Activated CD4-positive, alpha-beta T cell treated with anti-CD3 and anti-CD28 coated beads, Interleukin-2, amount 50 U/mL, for 24 hours (primary cell): ENCODE measurements at regions not wholly inside any gene's neighbourhood (a gene's known extent, or its start where the extent isn't known, plus 50 kb on each side); places are given as distances from the start of the nearest gene placed in this dataset.

Source experiments
- DNase-seq, 2 donors: peaks; one replicate each; pipeline ENCODE4 v3.0.0-alpha.2; 2020; ENCODE audit warnings: low read depth in 1 of 2, low spot score in 1 of 2

DNA sequence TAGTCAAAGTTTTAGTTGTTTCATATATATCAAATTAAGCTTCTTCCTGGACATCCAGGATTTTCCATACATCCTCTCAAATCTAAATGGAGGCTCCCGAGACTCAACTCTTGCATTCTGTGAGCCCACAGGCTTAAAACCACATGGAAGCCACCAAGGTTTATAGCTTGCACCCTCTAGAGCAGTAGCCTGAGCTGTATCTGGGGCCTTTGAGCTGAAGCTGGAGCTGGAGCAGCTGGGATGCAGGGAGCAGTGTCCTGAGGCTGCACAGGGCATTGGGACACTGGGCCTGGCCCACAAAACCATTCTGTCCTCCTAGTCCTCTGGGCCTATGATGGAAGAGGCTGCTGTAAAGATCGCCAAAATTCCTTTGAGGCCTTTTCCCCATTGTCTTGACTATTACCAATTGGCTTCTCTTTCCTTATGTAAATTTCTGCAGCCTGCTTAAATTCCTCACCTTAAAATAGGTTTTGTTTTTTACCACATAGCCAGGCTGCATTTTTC lies 151.0 kb downstream of the COX7C start:
- DNase-seq = no peak

DNA sequence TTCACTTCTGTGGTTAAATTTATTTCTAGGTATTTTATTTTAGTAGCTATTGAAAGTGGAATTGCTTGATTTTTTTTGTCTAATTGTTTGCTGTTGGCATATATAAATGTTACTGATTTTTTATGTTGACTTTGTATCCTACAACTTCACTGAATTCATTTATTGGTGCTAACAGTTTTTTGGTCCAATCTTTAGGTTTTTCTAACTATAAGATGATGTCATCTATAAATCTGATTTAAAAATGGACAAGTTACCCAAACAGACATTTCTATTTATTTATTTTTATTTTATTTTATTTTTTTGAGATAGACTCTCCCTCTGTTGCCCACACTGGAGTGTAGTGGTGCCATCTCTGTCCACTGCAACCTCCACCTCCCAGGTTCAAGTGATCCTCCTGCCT lies 162.3 kb downstream of the COX7C start:
- DNase-seq = no peak

DNA sequence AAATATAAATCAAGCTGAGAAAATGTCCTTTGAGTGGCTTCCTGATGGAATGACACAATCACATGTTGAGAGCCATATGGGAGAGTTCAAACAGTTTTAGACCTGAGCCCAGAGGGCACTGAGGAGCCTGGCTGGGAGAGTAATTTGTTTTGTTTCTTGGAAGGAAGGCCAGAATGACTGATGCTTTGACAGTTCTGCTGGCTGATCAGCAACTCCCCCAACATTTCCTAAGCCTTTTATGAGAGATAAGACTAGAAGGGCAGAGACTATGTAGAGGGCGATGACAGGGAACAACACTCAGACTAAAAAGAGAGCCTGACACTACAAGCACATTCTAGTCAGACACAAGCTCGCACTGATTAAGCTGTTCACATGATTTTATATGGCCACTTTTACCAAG lies 169.2 kb downstream of the COX7C start:
- DNase-seq = no peak

DNA sequence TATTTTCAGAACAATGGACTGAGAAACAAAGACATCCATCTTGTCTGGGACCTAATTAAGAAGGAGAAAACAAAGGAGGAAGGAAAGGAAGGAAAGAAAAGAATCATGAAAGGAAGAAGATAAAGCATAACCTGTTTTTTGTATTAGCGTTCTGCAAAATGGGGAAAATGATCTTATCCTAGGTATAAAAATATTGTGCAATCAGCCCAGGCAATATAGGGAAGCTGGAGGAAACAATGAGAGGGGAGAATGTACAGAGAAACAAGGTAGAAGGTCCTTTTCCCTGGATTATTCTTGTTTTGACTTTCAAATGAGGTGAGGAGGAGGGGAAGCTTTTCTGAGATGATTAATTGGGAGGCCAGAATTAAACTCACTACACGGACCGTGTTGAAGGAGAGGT lies 177.9 kb downstream of the COX7C start:
- no peak for DNase-seq

DNA sequence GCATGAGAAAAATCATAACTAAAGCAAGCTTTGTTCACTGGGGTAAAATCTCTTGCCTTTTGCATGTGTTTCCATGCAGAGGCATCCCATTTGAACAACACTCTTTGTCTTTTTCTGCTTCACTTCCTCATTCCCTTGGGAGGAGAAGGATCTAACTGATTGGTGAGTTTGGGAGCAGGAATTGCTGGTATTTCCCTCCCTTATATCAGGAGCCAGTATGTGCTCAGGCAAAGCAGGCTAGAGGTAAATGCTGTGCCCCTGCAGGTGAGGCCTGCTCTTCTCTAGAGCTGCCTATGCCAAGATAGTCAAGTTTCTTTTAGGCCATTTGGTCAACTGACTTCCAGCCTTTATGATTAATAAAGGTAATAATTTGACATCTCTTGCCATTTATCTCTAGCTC lies 179.9 kb downstream of the COX7C start:
- no peak for DNase-seq

DNA sequence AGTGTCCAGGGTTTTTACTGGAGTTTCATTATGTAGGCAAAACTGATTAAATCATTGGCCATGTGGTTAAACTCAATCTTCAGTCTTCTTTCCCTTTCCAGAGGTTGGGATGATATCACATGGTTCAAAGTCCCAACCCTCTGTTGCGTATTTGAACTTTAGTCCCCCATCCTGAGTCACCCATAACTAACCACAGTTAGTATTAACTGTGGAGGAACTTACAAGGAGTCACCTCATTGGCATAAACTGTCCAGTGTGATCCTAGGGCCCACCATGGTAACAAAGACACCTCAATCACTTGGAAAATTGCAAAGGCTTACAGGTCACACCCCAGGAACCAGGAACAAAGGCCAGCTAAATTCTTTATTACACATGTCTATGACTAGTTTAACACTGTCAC lies 188.5 kb downstream of the COX7C start:
- DNase-seq = no peak

DNA sequence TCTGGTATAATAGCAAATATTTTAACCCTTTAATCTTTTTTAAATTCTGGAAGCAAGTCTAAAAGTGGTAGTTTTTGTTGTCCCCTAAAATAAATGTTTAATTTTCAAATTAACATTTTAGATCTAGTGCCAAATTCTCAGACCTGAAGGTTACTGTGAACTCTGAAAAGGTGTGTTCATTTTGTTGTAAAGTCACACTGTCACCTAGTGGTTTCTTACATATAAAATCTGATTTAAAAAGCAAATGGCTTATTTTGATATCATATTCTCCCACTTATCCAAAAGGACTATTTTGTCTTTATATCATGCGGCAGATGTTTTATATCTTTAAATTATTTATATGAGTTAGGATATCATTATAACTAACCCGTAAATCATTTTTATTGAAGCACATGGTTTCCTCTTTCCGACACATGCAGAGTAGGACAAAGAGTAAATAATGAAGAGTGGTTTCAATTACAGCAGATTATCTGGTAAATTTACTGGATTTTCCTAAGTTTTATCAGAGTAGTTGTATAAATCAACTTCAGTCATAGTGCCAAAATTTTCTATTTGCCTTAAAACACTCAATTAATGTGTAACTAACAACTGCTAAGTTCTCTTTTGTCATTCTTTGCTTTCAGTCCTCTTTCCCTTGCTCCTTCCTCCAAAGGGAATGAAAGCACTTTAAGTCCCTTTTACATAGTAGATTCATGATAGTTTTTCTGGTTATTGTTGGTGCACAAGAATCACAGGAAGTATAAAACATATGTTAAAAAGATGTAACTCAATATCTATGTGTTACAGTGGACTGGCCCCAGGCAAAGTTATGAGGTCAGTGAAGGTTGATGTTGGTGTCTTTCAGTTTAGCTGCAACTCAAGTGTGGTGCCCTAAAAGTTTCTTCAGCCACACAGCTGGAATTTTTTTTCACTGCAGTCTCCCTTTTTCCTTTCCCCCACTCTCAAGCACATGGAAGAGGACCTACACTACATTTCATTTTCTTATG lies 189.6 kb downstream of the COX7C start:
- no peak for DNase-seq

DNA sequence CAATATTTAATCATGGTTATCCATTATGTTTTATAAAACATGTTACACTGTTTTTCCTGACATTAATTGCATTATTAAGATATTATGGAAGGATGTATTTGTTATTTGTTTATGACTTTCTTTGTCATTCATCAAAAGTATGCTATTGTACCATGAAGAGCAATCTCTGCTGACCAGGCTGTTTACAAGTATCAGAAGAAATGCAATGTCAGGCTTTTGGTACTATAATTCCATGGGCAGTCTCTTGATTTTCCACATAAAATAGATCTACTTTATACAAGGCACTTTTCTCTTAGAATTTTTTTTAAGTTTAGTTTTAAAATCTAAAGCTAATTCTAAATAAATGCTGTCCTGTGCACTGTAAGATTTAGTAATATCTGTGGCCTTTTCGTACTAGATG lies 196.6 kb downstream of the COX7C start:
- no peak for DNase-seq

DNA sequence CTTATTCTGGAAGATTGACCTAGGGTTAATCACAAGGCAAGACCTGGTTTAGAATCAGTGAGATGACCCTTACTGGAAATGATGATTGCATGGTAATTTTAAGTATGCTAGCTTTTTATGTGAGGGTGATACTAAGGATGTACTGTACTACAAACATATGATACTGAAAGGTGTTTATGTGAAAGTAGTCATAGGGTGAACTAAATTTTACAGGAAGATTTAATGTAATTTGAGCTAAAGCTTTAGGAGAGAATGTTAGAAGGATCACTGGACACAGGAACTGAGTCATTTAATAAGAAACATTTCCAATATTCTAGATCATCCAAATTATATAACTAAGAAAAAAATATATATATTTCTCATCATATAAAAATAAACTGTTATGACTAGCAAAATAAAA lies 197.2 kb downstream of the COX7C start:
- no peak for DNase-seq

DNA sequence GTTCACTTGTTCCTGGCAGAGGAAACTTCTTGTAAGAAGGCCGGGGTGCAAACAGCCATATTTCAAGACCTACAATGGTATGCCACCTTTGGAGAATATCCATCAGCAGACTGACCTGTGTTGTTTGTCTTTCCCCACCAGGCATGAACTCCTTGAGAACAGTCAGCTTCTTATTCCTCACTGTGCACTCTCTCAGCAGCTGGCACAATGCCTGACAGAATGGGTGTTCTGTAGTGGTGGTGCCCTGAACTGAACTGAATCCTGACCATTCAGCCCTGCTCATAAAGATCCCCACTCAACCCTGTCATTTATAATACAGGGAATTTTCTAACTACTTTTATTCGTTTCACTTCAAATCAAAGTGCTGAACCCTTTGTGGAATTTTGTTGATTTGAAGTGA lies 206.9 kb downstream of the COX7C start:
- DNase-seq = no peak

DNA sequence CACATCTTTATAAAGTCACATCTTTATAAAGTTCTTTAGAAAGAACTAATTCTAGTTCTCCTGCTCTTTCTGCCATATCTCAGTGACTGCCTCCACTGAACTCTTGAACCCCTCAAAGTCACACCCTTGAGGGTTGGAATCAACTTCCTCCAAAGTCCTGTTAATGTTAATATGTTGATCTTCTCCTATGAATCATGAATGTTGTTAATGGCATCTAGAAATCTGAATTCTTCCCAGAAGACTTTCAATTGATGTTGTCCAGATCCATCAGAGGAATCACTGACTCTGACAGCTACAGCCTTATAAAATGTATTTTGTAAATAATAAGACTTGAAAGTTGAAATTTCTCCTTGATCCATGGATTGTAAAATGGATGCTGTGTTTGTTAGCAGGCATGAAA lies 213.4 kb downstream of the COX7C start:
- DNase-seq = no peak

DNA sequence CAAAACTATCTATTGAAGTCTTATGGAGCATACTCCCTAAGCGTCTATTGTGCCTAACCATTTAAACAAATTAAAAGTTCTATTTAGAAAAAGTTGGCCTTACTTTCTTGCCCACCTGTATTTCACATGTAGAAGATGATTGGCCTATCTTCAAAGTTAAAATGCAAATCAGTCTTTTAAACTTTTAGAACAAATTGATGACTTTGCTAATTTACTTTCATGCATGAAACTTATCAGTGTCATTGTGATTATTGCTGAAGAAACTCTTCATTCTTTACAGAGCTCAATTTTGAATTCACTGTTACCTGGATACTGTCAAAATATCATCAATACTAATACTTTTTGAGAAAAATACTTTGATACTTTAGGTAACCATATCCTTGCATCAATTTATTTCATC lies 216.1 kb downstream of the COX7C start:
- DNase-seq = no peak

DNA sequence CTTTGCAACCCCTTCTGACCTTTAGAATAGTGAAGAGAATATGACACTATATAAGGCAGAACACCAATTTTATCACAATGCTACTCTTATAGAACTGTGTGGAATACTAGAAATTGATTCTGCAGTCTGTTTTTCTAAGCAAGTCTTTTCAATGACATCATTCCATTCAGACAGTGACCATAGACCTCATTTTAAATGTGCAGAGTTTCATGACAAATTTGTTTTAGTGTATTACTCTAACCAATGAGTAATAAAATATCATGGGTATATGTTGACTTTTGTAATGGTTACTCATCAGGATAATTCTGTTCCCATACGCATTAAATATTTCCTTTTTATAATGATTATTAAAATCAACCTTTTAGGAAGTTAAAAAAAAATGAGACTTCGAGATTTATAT lies 219.9 kb downstream of the COX7C start:
- DNase-seq = no peak

DNA sequence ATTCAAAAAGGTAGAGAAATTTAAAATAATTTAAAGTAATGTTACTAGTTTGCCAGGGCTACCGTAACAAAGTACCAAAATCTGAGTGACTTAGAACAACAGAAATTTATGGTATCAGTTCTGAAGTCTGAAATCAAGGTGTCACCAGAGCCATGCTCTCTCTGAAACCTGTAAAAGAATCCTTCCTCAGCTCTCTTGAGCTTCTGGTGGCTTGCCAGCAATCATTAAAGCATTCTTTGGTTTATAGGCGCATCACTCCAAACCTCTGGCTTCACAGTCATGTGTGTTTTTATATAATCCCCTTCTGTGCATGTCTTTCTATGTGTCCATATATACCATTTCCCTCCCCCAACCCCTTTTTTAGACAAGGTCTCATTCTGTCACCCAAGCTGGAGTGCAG lies 220.3 kb downstream of the COX7C start:
- DNase-seq = no peak

DNA sequence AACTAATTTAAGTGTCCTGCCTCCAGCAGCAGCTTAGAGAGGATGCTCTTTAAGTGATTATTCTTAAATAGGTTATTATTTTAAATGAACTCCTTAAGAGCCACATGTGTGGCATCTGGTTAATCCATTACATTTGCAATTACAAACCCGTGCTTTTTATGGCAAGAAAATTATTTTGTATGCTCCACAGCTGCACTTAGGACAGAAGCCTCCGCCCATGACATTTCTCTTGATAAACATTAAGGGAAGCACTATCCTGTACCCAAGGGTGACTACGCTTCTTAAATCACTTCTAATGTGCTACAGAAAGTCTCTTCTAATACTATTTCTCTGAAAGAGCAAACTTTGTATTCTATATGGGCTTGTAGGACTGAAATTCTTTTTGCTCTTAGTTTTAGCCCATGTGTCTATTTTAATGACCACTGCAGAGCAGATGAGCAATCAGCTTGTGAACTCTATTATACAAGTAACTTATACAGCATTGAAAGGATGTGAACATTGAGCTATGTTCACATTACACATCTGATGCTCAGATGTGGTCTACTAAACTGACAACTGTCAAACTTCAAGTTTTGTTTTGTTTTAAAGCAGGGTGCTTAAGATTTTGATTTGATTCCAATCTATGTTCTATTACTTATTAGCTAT lies 223.4 kb downstream of the COX7C start:
- DNase-seq = no peak

DNA sequence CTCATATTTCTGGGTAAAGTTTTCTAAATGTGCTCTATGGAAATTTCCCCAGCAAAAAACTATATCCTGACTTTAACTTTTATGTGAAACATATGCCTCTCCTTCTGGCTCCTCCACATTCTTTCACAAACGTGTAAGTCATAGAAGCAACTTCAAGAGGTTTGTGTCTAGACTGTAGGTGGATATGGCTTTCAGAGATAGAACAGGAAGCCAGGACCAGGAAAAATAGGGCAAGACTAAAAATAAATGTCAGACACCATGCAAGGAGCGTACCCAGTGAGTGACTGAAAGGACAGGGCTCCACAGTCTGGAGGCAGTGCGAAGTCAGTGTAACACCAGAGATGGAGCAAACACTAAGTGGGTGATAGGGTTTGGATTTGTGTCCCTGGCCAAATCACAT lies 240.7 kb downstream of the COX7C start:
- no peak for DNase-seq

DNA sequence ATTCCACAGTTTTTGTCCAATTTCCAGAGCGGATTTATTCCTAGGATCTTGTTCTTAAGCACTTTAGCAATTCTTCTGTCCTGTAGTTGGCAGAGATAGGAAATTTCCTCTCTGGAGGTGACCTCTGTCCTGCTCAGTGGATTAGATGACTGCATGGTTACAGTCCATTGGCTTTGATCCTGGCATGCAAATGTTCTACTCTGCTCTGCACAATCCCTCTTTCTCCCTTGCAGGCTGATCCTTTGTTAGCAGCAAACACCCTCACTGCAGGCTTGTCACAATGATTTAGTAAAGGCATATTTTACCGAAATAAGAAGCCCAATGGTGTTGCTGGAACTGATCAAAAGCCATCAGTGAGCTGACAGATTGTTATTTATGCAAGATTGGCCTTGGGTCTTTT lies 243.8 kb downstream of the COX7C start:
- DNase-seq = no peak

DNA sequence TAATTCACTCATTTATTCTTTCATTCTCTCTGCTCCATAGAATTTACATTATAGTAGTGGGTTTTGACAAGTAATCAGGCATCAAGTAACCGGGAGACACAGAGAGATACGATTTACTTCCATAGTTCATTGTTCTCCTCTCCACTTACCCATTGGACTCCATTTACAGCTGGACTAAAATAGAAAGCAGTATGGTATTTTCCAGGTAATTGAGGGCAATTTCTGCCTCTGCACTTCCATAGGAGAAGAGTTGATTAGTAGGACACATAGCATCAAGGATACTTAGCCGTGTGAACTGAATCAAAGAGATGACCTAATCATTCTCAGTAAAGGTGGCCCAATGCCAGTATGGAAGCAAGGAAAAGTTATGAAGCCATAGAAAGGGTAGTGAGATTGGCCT lies 244.4 kb downstream of the COX7C start:
- no peak for DNase-seq

DNA sequence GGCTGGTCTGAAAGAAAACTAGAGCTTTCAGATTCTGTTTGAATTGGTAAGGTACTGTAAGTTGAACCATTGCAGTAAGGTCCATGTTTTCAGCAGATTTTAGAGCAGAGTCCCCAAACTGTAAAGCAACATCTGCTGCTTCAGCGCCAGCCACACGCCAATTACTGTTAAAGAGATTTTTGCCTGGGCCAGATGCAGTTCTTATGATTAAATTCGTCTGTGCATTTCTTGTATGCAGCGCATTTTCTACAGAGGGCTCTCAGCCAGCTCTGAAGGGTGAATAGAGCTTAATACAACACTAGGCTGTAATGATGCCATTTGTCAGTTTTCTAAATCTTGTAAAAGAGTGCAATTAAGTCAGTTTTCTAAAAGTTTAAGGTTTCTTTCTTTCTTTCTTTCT lies 246.3 kb downstream of the COX7C start:
- no peak for DNase-seq

DNA sequence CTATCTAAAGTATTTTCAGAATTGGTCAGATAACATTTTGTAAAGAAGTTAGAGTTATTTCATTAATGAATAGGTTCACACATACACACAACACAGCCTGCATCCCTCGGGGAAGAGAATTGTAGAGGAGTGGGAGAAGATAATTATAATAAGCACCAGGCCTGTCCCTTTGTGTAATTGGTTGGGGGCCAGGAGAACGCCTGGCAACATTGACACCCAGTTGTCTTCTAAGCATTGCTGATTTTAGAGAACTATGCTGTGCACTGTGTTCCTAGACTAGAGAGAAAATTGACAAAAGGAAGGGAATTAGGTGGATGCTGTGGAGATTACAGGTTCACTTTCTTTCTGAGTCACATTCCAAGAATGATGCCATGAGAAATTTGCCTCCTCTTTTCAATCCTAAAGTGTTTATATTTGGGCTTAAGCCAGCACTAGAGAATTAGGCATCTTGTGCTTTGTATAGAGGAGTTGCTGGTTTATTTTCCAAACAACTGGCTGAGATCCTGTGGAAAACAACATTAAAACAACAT lies 247.6 kb downstream of the COX7C start:
- no peak for DNase-seq

DNA sequence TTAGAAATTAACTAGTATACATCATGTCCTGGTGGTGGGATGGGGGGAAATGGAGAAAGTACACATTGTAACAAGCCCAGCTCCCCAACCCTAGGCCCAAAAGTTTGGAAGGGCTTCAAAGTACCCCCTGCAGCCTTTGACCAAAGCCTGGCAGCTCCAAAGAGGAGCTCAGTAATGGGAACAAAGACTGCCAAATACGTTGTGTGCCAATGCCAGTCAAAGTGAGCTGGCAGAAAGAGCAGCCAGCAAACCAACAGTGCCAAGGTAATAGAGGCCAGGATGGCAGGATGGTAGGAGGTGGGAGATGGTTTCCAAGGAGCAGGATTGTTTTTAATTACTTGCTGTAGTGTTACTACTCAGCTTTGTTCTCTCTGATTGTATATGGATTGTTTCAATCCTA lies 248.3 kb downstream of the COX7C start:
- DNase-seq = no peak

DNA sequence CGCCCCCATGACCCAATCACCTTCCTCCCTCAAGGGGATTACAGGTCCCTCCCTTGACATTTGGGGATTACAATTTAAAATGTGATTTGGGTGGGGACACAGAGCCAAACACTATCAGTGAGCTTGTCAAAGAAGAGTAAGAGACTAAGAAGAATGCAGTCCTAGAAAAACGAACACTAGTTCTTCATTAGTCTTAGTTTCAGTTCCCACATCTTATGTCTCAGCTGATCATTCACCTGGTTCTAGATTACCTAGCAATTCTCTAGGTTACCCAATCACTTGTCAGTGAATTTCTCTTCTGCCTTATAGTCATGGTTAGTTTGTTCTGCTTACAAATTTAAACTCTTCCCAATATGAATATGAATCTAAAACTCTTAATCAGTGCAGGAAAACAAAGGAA lies 251.5 kb downstream of the COX7C start:
- no peak for DNase-seq
